Thoracic aorta (tissue), 2 donors: ENCODE measurements at regions not wholly inside any gene's neighbourhood (a gene's known extent, or its start where the extent isn't known, plus 50 kb on each side); places are given as distances from the start of the nearest gene placed in this dataset.

Experiments used
- ATAC-seq: fragments of 150-250 bp; one replicate; pipeline ENCODE4 v1.8.0; 2017; ENCODE audit warnings: low read depth; ENCODE audit not compliant: insufficient number of reproducible peaks, low FRiP score
- DNase-seq: peaks from one replicate; pipeline ENCODE4 v3.0.0-alpha.2; 2020; ENCODE audit warnings: low spot score
- H3K27ac ChIP-seq, 2 donors: fragments of 200-600 bp; sonication (generic); 1 replicate in 1 of 2; 2 replicates in 1 of 2; pipeline ENCODE4 v1.5.1; 2016; ENCODE audit warnings: mild to moderate bottlenecking in 2 of 2, moderate library complexity in 2 of 2
- H3K27me3 ChIP-seq: fragments of 200-600 bp; sonication (generic); replicated peaks from 2 replicates; pipeline ENCODE4 v1.6.0; 2016; ENCODE audit warnings: mild to moderate bottlenecking; ENCODE audit not compliant: insufficient read depth
- H3K36me3 ChIP-seq: fragments of 200-600 bp; sonication (generic); one replicate; pipeline ENCODE4 v1.5.1; 2016
- H3K4me1 ChIP-seq, 2 donors: fragments of 200-600 bp; sonication (generic); 1 replicate in 1 of 2; 2 replicates in 1 of 2; pipeline versions ENCODE4 v1.5.1 to v1.6.0; 2016; ENCODE audit warnings: low read depth in 2 of 2, mild to moderate bottlenecking in 1 of 2; ENCODE audit not compliant: control insufficient read depth in 1 of 2
- H3K4me3 ChIP-seq: fragments of 200-600 bp; sonication (generic); 2 replicates; pipeline ENCODE4 v1.5.1; 2016; ENCODE audit warnings: mild to moderate bottlenecking
- H3K9me3 ChIP-seq: fragments of 200-600 bp; sonication (generic); 2 replicates; pipeline ENCODE4 v1.5.1; 2016
- CTCF ChIP-seq: fragments of 200-600 bp; sonication (generic); IDR thresholded peaks from one replicate; pipeline ENCODE4 v1.5.1; 2019; ENCODE audit warnings: antibody characterized with exemption

- Histone ChIP-seq H3K27ac (no peak overlapping the region), H3K4me1 (peaks cover 0 to 12% of the 10 kb centered on the region in 2 donors), H3K9me3 (no peaks in the 10 kb centered on the region), H3K4me3 (no peak overlapping the region), H3K27me3 (no peaks in the 10 kb centered on the region), H3K36me3 (no peaks in the 10 kb centered on the region)
- TF ChIP-seq CTCF: no peak
- DNase-seq (no peak), ATAC-seq (no peak)
These were observed 65.4 kb upstream of the HDAC4 start for GRCh38 chr2:239466061-239466754.

GRCh38 chr2:239465017-239466001 is 64.5 kb upstream of the HDAC4 start:
- Histone ChIP-seq H3K4me3 (peak overlapping the region; percentile 50), H3K4me1 (peaks cover 0 to 12% of the 10 kb centered on the region in 2 donors), H3K27me3 (no peaks in the 10 kb centered on the region), H3K27ac (no peak overlapping the region), H3K36me3 (no peaks in the 10 kb centered on the region), H3K9me3 (no peaks in the 10 kb centered on the region)
- no peak for TF ChIP-seq CTCF
- DNase-seq (peak; percentile 55), ATAC-seq (peak; percentile 61)

GRCh38 chr2:239464166-239465016 is 63.6 kb upstream of the HDAC4 start:
- Histone ChIP-seq H3K27ac (no peak overlapping the region), H3K36me3 (no peaks in the 10 kb centered on the region), H3K4me3 (peak overlapping the region; percentile 50), H3K9me3 (no peaks in the 10 kb centered on the region), H3K4me1 (peaks cover 0 to 12% of the 10 kb centered on the region in 2 donors), H3K27me3 (no peaks in the 10 kb centered on the region)
- no peak for DNase-seq
- ATAC-seq: no peak
- TF ChIP-seq CTCF: no peak

GRCh38 chr2:239463541-239464165 is 62.8 kb upstream of the HDAC4 start:
- no peak for TF ChIP-seq CTCF
- no peak for DNase-seq

More at GRCh38 chr2:239463541-239464165, 62.8 kb upstream of the HDAC4 start:
- no peak for ATAC-seq
- no peak overlapping the region for H3K4me3 ChIP-seq
- no peaks in the 10 kb centered on the region for H3K27me3 ChIP-seq
- no peaks in the 10 kb centered on the region for H3K9me3 ChIP-seq
- H3K36me3 ChIP-seq: no peaks in the 10 kb centered on the region
- H3K27ac ChIP-seq: no peak overlapping the region
- H3K4me1 ChIP-seq: peaks cover 0 to 12% of the 10 kb centered on the region in 2 donors
